Astrocyte (in vitro differentiated cells and primary cell): ENCODE measurements at regions not wholly inside any gene's neighbourhood (a gene's known extent, or its start where the extent isn't known, plus 50 kb on each side); places are given as distances from the start of the nearest gene placed in this dataset.
A peak's percentile ranks its signal among the peaks of the same experiment; 100 is the strongest.

Experiments
- DNase-seq: peaks from one replicate; pipeline ENCODE4 v3.0.0-alpha.2; 2010; ENCODE audit warnings: low read depth
- FAIRE-seq: peaks from 2 replicates; lab custom pipeline; 2011; peaks lifted over from hg19 to GRCh38; lab: Jason Lieb, UNC
- H2AFZ ChIP-seq: 2 replicates; pipeline ENCODE4 v1.6.0; 2012; ENCODE audit warnings: low read depth, low read length, inconsistent platforms
- H3K27ac ChIP-seq: 2 replicates; pipeline ENCODE4 v1.5.1; 2011; ENCODE audit warnings: low read depth, low read length, inconsistent platforms
- H3K27me3 ChIP-seq: 2 replicates; pipeline ENCODE4 v1.6.0; 2011; ENCODE audit warnings: low read length, inconsistent platforms; ENCODE audit not compliant: insufficient read depth
- H3K36me3 ChIP-seq: 2 replicates; pipeline ENCODE4 v1.5.1; 2011; ENCODE audit warnings: low read length, inconsistent platforms; ENCODE audit not compliant: insufficient read depth
- H3K4me1 ChIP-seq: 2 replicates; pipeline ENCODE4 v1.5.1; 2011; ENCODE audit warnings: low read length, inconsistent platforms; ENCODE audit not compliant: insufficient read depth
- H3K4me2 ChIP-seq: 2 replicates; pipeline ENCODE4 v1.6.0; 2012; ENCODE audit warnings: low read length, inconsistent platforms
- H3K4me3 ChIP-seq: 2 replicates; pipeline ENCODE4 v1.5.1; 2011; ENCODE audit warnings: low read depth, mild to moderate bottlenecking, low read length, inconsistent platforms; ENCODE audit not compliant: insufficient read depth
- H3K79me2 ChIP-seq: 2 replicates; pipeline ENCODE4 v1.6.0; 2012; ENCODE audit warnings: mild to moderate bottlenecking, low read length, inconsistent platforms; ENCODE audit not compliant: insufficient read depth
- H3K9ac ChIP-seq: 2 replicates; pipeline ENCODE4 v1.6.0; 2012; ENCODE audit warnings: mild to moderate bottlenecking, low read length, inconsistent platforms
- H3K9me3 ChIP-seq: 2 replicates; pipeline ENCODE4 v1.5.1; 2012; ENCODE audit warnings: low read depth, mild to moderate bottlenecking, low read length, inconsistent platforms; ENCODE audit not compliant: insufficient read depth
- H4K20me1 ChIP-seq: 2 replicates; pipeline ENCODE4 v1.6.0; 2012; ENCODE audit warnings: low read length, inconsistent platforms; ENCODE audit not compliant: insufficient read depth
- H3K27ac Mint-ChIP-seq: one replicate; pipeline ENCODE4 v1.8.0; 2021; ENCODE audit warnings: mild to moderate bottlenecking, mixed read lengths; ENCODE audit not compliant: unreplicated experiment
- H3K27me3 Mint-ChIP-seq: one replicate; pipeline ENCODE4 v1.8.0; 2021; ENCODE audit warnings: low read depth, mixed read lengths; ENCODE audit not compliant: unreplicated experiment
- H3K36me3 Mint-ChIP-seq: one replicate; pipeline ENCODE4 v1.8.0; 2021; ENCODE audit warnings: low read depth, mixed read lengths; ENCODE audit not compliant: unreplicated experiment
- H3K4me1 Mint-ChIP-seq: one replicate; pipeline ENCODE4 v1.8.0; 2021; ENCODE audit warnings: low read depth, mixed read lengths; ENCODE audit not compliant: unreplicated experiment
- H3K4me3 Mint-ChIP-seq: one replicate; pipeline ENCODE4 v1.8.0; 2021; ENCODE audit warnings: mild to moderate bottlenecking, moderate library complexity, mixed read lengths; ENCODE audit not compliant: unreplicated experiment
- H3K9me3 Mint-ChIP-seq: one replicate; pipeline ENCODE4 v1.8.0; 2021; ENCODE audit warnings: mild to moderate bottlenecking, mixed read lengths; ENCODE audit not compliant: unreplicated experiment
- CTCF ChIP-seq: IDR thresholded peaks from 2 replicates; pipeline ENCODE4 v1.5.1; 2011; ENCODE audit warnings: low read depth, mild to moderate bottlenecking, inconsistent platforms, low read length, moderate library complexity; ENCODE audit not compliant: insufficient read depth
- EZH2 ChIP-seq: IDR thresholded peaks from 2 replicates; pipeline ENCODE4 v1.6.1; 2012; ENCODE audit warnings: mild to moderate bottlenecking, low read length, inconsistent platforms; ENCODE audit not compliant: insufficient read depth

- H3K4me2 ChIP-seq = no peak overlapping the region
- DNase-seq (peak; percentile 73), FAIRE-seq (no peak)
- Mint-ChIP-seq H3K27ac (no peak overlapping the region), H3K36me3 (no peaks in the 10 kb centered on the region), H3K4me1 (no peaks in the 10 kb centered on the region), H3K9me3 (no peaks in the 10 kb centered on the region), H3K4me3 (no peak overlapping the region), H3K27me3 (no peaks in the 10 kb centered on the region)
- no peaks in the 10 kb centered on the region for H3K79me2 ChIP-seq
- H2AFZ ChIP-seq = no peak overlapping the region
- no peaks in the 10 kb centered on the region for H3K36me3 ChIP-seq
- H3K27ac ChIP-seq = no peak overlapping the region
- no peak overlapping the region for H3K4me3 ChIP-seq
- H3K27me3 ChIP-seq = no peaks in the 10 kb centered on the region
- H3K9me3 ChIP-seq = no peaks in the 10 kb centered on the region
- no peak overlapping the region for H3K9ac ChIP-seq
- no peaks in the 10 kb centered on the region for H3K4me1 ChIP-seq
- H4K20me1 ChIP-seq = no peaks in the 10 kb centered on the region
- TF ChIP-seq EZH2 = no peak
- TF ChIP-seq CTCF = no peak
Observed at GRCh38 chr12:88658009-88658408, 77.7 kb upstream of the KITLG start.

- no peaks in the 10 kb centered on the region for H3K36me3 ChIP-seq
- no peaks in the 10 kb centered on the region for H3K4me1 ChIP-seq
- Mint-ChIP-seq H3K9me3 (no peaks in the 10 kb centered on the region), H3K36me3 (no peaks in the 10 kb centered on the region), H3K4me3 (no peak overlapping the region), H3K27me3 (no peaks in the 10 kb centered on the region), H3K27ac (no peak overlapping the region), H3K4me1 (peaks cover 2% of the 10 kb centered on the region)
- H3K9ac ChIP-seq = no peak overlapping the region
- H3K4me2 ChIP-seq = no peak overlapping the region
- no peak overlapping the region for H3K4me3 ChIP-seq
- no peaks in the 10 kb centered on the region for H4K20me1 ChIP-seq
- TF ChIP-seq EZH2 (no peak), CTCF (no peak)
- no peak overlapping the region for H3K27ac ChIP-seq
- no peak overlapping the region for H2AFZ ChIP-seq
- peak; percentile 37 for FAIRE-seq
- H3K9me3 ChIP-seq = no peaks in the 10 kb centered on the region
- H3K79me2 ChIP-seq = no peaks in the 10 kb centered on the region
- H3K27me3 ChIP-seq = no peaks in the 10 kb centered on the region
- peak; percentile 57 for DNase-seq
Observed at GRCh38 chr12:88650715-88651114, 70.4 kb upstream of the KITLG start.

GRCh38 chr12:88648625-88649024 is 68.4 kb upstream of the KITLG start:
- FAIRE-seq (no peak), DNase-seq (no peak)
- H3K9me3 ChIP-seq = no peaks in the 10 kb centered on the region
- H3K9me3 Mint-ChIP-seq = no peaks in the 10 kb centered on the region
- no peak overlapping the region for H3K27ac ChIP-seq
- no peak overlapping the region for H3K4me2 ChIP-seq
- H3K36me3 Mint-ChIP-seq = no peaks in the 10 kb centered on the region
- TF ChIP-seq EZH2 (no peak), CTCF (no peak)
- no peak overlapping the region for H3K4me3 ChIP-seq
- no peaks in the 10 kb centered on the region for H4K20me1 ChIP-seq
- no peaks in the 10 kb centered on the region for H3K4me1 ChIP-seq
- no peaks in the 10 kb centered on the region for H3K27me3 ChIP-seq
- no peaks in the 10 kb centered on the region for H3K27me3 Mint-ChIP-seq
- no peak overlapping the region for H2AFZ ChIP-seq
- H3K9ac ChIP-seq = no peak overlapping the region
- H3K4me3 Mint-ChIP-seq = no peak overlapping the region
- peaks cover 2% of the 10 kb centered on the region for H3K4me1 Mint-ChIP-seq
- H3K36me3 ChIP-seq = no peaks in the 10 kb centered on the region
- H3K27ac Mint-ChIP-seq = no peak overlapping the region
- no peaks in the 10 kb centered on the region for H3K79me2 ChIP-seq
